Psoas muscle (tissue), 7 donors: ENCODE measurements at regions not wholly inside any gene's neighbourhood (a gene's known extent, or its start where the extent isn't known, plus 50 kb on each side); places are given as distances from the start of the nearest gene placed in this dataset.
"Not testable (repeated sequence)": the region's sequence is repeated elsewhere in the genome, so short reads cannot be mapped to it uniquely, and the experiment has no call there.

Experiments used
- ATAC-seq, 4 donors: fragments of 200-7000 bp; cut with Tn5 transposase; one replicate each; pipeline ENCODE4 v1.9.1; 2020; ENCODE audit warnings: moderate library complexity in 3 of 4, mild to moderate bottlenecking in 2 of 4
- DNase-seq, 2 donors: peaks; one replicate each; pipeline ENCODE4 v3.0.0-alpha.2; 2020
- H3K27ac ChIP-seq: fragments of 200-600 bp; one replicate; pipeline ENCODE4 v1.8.0; 2022
- H3K27me3 ChIP-seq, 3 donors: fragments of 200-600 bp in 1 of 3; one replicate each; pipeline versions ENCODE4 v1.6.1 to v1.8.0; 2013 to 2022; ENCODE audit warnings: low read length in 2 of 3, mild to moderate bottlenecking in 2 of 3, moderate library complexity in 1 of 3; ENCODE audit not compliant: insufficient read depth in 3 of 3
- H3K36me3 ChIP-seq, 2 donors: fragments of 200-600 bp in 1 of 2; one replicate each; pipeline versions ENCODE4 v1.6.1 to v1.8.0; 2013 to 2022; ENCODE audit warnings: low read depth in 1 of 2, mild to moderate bottlenecking in 1 of 2, moderate library complexity in 1 of 2; ENCODE audit not compliant: insufficient read depth in 1 of 2
- H3K4me1 ChIP-seq: fragments of 200-600 bp; one replicate; pipeline ENCODE4 v1.8.0; 2022
- H3K4me3 ChIP-seq: fragments of 200-600 bp; one replicate; pipeline ENCODE4 v1.8.0; 2022; ENCODE audit warnings: mild to moderate bottlenecking
- H3K9me3 ChIP-seq: fragments of 200-600 bp; one replicate; pipeline ENCODE4 v1.8.0; 2022
- CTCF ChIP-seq: fragments of 200-600 bp; IDR thresholded peaks from one replicate; pipeline ENCODE4 v1.8.0; 2022; ENCODE audit warnings: antibody characterized with exemption
- WGBS, 3 donors: extraction: QIAGEN DNeasy Blood & Tissue Kit; methylation state at CpG; one replicate each; pipeline versions ENCODE4 v1.1.6 to v1.1.7; 2013; 5-methylcytosine and 5-hydroxymethylcytosine counted together
- intact Hi-C, 2 donors: fragments of 100-400 bp; cut with DNase I; formaldehyde crosslinking; loops; one replicate each; pipeline versions ENCODE4 v1.11.0 to v1.14.2; 2022
- donor health status: healthy with polysubstance abuse.
- donor health status: DM: no; HTN: no; CAD: no; lungs with moderate emphysema.
- donor health status: Bipolar disorder and iron deficiency.
- donor health status: healthy.
- donor health status: DM: yes; HTN: yes; CAD: no.
- donor health status: DM: no; HTN: no; CAD: no.
- donor health status: DM: yes; HTN: yes; CAD: no.

GRCh38 chr21:14814282-14814681 lies 250.5 kb downstream of the NRIP1 start:
- no peak overlapping the region for H3K27ac ChIP-seq
- TF ChIP-seq CTCF, result no peak
- ATAC-seq (no peak), DNase-seq (no peak)
- no peaks in the 10 kb centered on the region for H3K27me3 ChIP-seq
- no peaks in the 10 kb centered on the region for H3K36me3 ChIP-seq
- H3K9me3 ChIP-seq, result peaks cover 12% of the 10 kb centered on the region
- WGBS, 3 donors, result 84 to 89% (median 84%) methylated on average over 3 of the region's 3 CpGs
- H3K4me3 ChIP-seq, result no peak overlapping the region
- intact Hi-C loops, result no loop called here
- H3K4me1 ChIP-seq, result no peaks in the 10 kb centered on the region

GRCh38 chr21:14804170-14804569 lies 258.1 kb upstream of the SAMSN1 start:
- 60 to 72% (median 65%) methylated on average over 2 of the region's 2 CpGs for WGBS, 3 donors
- H3K36me3 ChIP-seq, H3K27me3 ChIP-seq, DNase-seq, H3K4me1 ChIP-seq, ATAC-seq, intact Hi-C loops, H3K4me3 ChIP-seq, H3K9me3 ChIP-seq, H3K27ac ChIP-seq: not testable (repeated sequence)

- Histone ChIP-seq H3K27me3 (no peaks in the 10 kb centered on the region), H3K4me3 (no peak overlapping the region), H3K27ac (no peak overlapping the region), H3K9me3 (peaks cover 21% of the 10 kb centered on the region), H3K36me3 (no peaks in the 10 kb centered on the region), H3K4me1 (no peaks in the 10 kb centered on the region)
- DNase-seq, result no peak
- intact Hi-C loops, result no loop called here
- TF ChIP-seq CTCF, result no peak
- ATAC-seq, result no peak
Observed at GRCh38 chr21:14797543-14797942, 251.4 kb upstream of the SAMSN1 start.

- no peaks in the 10 kb centered on the region for H3K4me1 ChIP-seq
- H3K27ac ChIP-seq, result no peak overlapping the region
- intact Hi-C loops, result no loop called here
- no peak for TF ChIP-seq CTCF
- no peaks in the 10 kb centered on the region for H3K27me3 ChIP-seq
- DNase-seq, result no peak
- no peak overlapping the region for H3K4me3 ChIP-seq
- no peaks in the 10 kb centered on the region for H3K36me3 ChIP-seq
- ATAC-seq, result no peak
- H3K9me3 ChIP-seq, result no peaks in the 10 kb centered on the region
Observed at GRCh38 chr21:14787312-14787711, 241.2 kb upstream of the SAMSN1 start.

GRCh38 chr21:14785679-14786078 lies 239.6 kb upstream of the SAMSN1 start:
- no peaks in the 10 kb centered on the region for H3K9me3 ChIP-seq
- WGBS, 3 donors, result 96 to 97% (median 96%) methylated on average over 2 of the region's 2 CpGs
- DNase-seq (no peak), ATAC-seq (no peak)
- no peak overlapping the region for H3K4me3 ChIP-seq
- intact Hi-C loops, result no loop called here
- H3K36me3 ChIP-seq, result no peaks in the 10 kb centered on the region
- H3K27ac ChIP-seq, result no peak overlapping the region
- no peaks in the 10 kb centered on the region for H3K4me1 ChIP-seq
- no peak for TF ChIP-seq CTCF
- H3K27me3 ChIP-seq, result no peaks in the 10 kb centered on the region
